Mammary epithelial cell (primary cell): ENCODE measurements at regions not wholly inside any gene's neighbourhood (a gene's known extent, or its start where the extent isn't known, plus 50 kb on each side); places are given as distances from the start of the nearest gene placed in this dataset.

Experiments used
- EZH2 ChIP-seq: IDR thresholded peaks from 2 replicates; pipeline ENCODE4 v1.6.1; 2012; ENCODE audit warnings: low read length, inconsistent platforms, borderline replicate concordance
- TF ChIP-seq, protein P1 (sequence below), 2 donors: IDR thresholded peaks in 1 of 2; conservative IDR thresholded peaks in 1 of 2; 2 replicates each; pipeline ENCODE4 v1.5.1; 2011 to 2012; ENCODE audit warnings: inconsistent platforms in 2 of 2, low read length in 2 of 2, mild to moderate bottlenecking in 2 of 2, control low read depth in 1 of 2, low read depth in 1 of 2; ENCODE audit not compliant: insufficient read depth in 1 of 2; ENCODE audit errors: extremely low read depth in 1 of 2

GRCh38 chr14:101323111-101323510 lies 238.2 kb upstream of the DIO3 start:
- TF ChIP-seq, protein P1, sequence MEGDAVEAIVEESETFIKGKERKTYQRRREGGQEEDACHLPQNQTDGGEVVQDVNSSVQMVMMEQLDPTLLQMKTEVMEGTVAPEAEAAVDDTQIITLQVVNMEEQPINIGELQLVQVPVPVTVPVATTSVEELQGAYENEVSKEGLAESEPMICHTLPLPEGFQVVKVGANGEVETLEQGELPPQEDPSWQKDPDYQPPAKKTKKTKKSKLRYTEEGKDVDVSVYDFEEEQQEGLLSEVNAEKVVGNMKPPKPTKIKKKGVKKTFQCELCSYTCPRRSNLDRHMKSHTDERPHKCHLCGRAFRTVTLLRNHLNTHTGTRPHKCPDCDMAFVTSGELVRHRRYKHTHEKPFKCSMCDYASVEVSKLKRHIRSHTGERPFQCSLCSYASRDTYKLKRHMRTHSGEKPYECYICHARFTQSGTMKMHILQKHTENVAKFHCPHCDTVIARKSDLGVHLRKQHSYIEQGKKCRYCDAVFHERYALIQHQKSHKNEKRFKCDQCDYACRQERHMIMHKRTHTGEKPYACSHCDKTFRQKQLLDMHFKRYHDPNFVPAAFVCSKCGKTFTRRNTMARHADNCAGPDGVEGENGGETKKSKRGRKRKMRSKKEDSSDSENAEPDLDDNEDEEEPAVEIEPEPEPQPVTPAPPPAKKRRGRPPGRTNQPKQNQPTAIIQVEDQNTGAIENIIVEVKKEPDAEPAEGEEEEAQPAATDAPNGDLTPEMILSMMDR (conservative IDR thresholded peaks at IDR 0.05 in 1 of 2, IDR thresholded peaks at IDR 0.05 in 1 of 2; ENCODE audit: extremely low read depth in 1 of 2, insufficient read depth in 1 of 2, low read depth in 1 of 2, low read length in 2 of 2), result no peak
- no peak for TF ChIP-seq EZH2
